T-helper 1 cell treated with Interleukin-12 subunit alpha and Interleukin-12 subunit beta and Interleukin-4 antibody, amounts not matched to agents 30 ng/mL and 1 ng/mL, for 36 hours (primary cell): ENCODE measurements at regions not wholly inside any gene's neighbourhood (a gene's known extent, or its start where the extent isn't known, plus 50 kb on each side); places are given as distances from the start of the nearest gene placed in this dataset.
"Not testable (repeated sequence)": the region's sequence is repeated elsewhere in the genome, so short reads cannot be mapped to it uniquely, and the experiment has no call there.

Experiments
- intact Hi-C: fragments of 100-400 bp; cut with micrococcal nuclease; formaldehyde crosslinking; loops from one replicate; pipeline ENCODE4 v1.15.1; 2024

DNA sequence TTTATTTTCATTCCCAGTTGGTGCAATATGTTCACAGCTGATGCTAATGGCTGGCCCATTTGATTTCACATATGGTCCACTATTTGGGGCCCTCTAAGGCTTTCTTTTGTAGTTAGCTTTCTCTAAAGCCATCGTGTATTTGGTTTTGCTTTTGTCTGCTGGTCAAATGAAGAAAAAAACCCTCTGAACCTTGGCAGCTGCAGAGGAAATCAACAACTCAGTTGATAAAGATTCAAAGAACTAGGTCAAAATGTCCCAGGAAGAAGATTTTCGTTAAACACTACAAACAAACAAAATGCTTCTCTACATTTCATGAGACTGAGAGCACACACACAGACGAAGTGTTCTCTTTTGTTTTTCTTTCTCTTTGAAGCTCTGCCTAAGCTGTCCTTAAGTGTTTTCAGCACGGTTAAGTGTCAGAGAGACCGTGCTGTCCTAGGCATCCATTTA is 655.0 kb downstream of the RWDD3 start:
- intact Hi-C loops = no loop called here

DNA sequence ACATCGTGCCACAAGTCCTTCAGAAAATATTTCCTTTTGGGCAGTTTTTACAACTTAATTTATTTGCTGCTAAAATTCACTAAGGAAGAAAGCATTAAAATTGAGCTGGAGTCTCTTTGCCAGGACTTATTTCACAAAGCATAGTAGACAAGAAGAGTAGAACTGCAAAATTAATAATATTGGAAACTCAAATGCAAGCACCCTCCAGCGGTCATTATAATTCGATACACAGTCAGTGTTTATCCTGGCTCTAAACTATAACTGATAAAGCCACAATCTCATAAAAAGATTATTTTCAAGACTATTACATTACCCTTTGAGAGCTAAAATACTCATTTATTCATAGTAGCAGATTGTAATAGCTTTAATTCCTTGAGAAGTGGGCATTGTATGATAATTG is 655.4 kb downstream of the RWDD3 start:
- intact Hi-C loops = no loop called here

DNA sequence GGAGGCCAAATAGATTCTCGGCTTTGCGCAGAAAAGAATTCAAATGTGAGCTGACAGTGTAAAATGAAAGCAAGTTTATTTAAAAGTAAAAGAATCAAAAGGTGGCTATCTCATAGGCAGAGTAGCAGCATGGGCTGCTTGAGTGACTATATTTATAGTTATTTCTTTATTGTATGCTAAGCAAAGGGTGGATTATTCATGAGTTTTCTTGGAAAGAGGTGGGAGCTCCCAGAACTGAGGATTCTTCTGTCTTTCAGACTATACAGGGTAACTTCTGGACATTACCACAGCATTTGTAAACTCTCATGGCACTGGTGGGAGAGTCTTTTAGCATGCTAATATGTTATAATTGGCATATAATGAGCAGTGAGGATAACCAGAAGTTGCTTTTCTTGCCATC is 659.9 kb downstream of the RWDD3 start:
- intact Hi-C loops = no loop called here

DNA sequence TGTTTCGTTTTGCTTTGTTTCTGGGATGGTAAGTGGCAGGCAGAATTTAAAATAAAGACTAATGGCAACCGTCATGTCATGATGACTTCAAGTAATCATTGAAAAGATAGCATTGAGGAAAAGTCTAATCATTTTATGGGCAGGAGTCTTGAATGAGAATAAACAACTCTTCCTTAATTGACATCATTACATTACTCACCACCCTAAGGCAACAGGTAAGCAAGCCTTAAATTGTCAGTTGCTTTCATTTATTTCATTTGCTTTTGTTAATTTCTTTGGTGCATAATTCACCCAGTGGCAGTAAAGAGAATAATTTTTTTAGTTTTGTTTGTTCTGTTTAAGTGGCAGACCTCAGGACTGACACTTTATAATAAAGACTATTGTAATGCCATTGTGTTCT is 669.0 kb downstream of the RWDD3 start:
- intact Hi-C loops = no loop called here

DNA sequence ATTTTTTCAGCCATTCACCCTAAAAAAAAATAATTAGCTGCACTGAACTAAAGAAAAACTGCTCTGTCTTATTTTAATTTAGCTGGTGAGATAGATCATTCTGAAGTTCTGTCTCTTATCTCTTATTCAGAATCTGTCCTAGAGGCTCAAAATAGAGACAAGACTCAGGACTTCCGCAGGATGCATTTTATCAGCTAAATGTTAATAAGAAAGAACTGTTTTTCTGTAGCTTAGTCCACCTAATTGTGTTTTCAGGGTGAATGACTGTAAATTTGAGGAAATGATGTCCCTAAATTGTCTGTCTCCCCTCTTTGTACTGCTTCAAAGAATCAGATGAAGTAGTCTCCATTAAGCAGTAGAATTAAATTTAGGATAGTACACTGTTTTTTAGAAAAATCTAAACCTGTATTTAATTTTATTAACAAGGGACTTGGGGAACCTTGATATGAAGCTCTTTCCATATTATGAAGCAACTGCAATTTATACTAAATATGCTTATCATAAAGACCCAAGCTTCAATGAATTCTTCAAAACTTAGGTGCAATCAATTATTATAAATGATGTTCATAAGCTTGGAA is 671.9 kb downstream of the RWDD3 start:
- intact Hi-C loops = no loop called here

DNA sequence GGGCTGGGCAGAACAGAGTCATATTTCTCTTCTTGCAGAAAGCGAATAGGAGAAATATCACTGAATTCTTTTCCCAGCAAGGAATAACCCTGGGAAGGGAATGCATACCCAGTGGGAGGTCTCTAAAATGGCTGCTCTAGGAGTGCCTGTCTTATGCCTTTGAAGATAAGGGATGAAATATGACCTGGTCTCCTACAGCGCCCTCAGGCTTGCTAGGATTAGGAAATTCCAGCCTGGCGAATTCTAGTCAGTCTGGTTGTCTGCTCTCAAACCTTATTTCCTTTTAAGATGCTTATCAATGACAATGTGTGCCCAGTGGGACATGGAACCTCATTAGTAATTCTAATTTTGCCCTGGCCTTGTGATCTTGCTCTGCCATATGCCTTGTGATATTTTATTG is 677.7 kb downstream of the RWDD3 start:
- intact Hi-C loops = not testable (repeated sequence)

DNA sequence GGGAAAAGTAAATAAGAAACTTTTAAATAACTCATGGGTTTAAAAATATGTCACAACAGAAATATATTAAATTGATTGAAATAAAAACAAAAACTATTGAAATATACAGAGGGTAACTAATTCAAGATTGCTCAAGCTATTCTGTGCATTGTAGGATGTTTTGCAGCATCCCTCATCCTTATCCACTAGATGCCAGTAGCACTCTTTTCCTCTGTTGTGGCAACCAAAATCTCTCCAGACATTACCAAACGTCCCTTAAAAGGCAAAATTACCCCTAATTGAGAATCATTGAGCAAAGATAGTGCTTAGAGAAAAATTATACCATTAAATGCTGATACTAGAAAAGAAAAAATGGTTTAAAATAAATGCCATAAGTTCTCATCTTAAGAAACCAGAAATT is 682.6 kb downstream of the RWDD3 start:
- intact Hi-C loops = no loop called here

DNA sequence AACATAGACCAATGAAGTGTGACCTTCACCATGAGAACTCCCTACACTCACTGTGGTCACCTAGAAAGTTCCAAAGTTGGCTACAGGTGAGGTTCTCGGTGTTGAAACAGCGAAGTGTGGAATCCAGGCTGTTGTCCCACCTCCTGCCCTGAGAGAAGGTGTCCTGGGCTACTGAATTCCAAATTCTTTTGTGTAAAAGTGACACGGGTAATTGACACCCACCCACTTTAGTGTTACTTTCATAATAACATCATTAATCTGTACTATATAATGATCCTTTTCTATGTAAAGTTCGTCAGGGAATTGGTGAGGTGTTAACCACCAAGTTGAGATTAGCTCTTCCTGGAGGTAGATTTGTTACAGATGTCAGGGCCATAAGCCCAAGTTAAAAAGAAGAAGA is 690.7 kb downstream of the RWDD3 start:
- intact Hi-C loops = no loop called here

DNA sequence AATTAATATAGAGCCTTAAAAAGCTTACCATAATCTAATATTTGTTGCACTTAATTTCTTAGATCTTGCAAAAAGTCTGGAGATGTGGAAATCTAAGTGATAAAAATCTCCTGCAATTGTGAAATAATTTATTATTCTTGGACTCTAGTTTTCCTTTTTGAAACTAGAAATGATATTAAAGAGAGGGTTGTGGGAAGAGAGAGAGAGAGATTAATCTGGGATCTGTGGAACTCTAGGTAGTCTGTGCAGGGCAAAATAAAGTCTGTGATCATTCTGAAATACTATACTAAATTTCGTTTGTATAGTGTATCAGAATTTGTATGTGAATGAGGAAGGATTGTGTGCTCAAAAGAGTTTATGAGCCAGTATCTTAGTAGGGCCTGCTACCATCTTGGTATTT is 692.3 kb downstream of the RWDD3 start:
- intact Hi-C loops = no loop called here

DNA sequence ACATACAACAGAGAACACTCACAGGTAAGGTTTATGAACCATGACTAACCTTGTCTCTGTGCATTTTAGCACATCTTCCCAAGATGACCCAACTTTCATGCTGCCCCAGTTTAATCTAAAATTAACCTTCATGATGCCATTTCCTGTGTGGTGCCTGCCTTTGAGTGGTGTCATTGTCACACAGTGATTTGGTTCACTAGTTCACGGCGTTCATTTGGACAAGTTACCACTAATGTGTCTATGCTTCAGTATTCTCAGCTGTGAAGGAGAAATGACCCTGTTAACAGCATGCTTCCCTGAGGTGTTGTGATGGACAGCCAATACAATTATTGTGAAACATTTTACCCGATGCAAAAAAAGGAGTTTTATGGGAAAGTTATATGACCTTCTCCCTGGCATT is 693.1 kb downstream of the RWDD3 start:
- intact Hi-C loops = no loop called here

DNA sequence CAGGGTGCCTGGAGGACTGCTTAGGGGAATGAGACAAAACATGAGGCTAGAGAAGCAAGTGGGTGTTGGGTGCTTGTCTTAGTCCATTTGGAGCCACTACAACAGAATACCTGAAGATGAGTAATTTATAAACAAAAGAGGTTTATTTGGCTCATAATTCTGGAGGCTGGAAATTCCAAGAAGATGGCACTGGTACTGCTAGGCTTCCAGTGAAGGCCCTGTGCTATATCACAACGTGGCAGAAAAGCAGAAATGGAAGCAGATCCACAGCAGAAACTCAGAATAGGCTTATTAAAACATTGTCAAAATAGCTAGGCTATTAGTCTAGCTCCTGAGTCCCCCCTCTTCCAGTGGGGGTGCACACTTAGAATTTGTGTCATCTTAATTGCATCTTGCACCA is 701.7 kb downstream of the RWDD3 start:
- intact Hi-C loops = no loop called here

DNA sequence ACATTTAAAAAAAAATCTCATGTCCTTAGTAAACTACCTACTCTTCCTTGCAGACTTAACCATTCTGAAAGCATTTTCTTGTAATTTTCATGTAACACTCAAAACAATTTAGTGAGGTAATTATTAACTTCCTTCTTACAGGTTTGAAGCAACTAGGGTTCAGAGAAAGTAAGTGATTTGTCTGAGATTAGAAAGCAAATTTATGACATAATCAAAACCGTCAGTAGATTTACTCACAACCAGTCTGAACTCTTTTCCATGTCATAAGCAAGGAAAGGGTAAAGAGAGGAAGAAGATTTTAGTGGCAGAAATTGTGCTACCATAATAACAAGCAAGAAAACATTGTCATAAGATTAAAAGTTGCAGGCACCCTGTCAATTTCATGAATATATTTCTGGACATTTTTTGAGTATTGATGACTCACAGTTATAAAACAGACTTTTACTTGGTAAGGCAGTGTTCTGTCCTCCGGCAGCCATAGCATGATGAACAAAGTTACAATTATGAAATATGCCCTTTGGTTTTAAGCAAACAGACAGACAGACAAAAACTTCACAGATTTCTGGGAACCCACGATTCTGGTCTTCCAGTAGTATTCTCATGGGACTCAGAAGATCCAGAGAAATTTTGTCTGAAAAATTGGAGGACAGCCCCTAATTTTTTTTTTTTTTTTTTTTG is 707.2 kb downstream of the RWDD3 start:
- intact Hi-C loops = no loop called here

DNA sequence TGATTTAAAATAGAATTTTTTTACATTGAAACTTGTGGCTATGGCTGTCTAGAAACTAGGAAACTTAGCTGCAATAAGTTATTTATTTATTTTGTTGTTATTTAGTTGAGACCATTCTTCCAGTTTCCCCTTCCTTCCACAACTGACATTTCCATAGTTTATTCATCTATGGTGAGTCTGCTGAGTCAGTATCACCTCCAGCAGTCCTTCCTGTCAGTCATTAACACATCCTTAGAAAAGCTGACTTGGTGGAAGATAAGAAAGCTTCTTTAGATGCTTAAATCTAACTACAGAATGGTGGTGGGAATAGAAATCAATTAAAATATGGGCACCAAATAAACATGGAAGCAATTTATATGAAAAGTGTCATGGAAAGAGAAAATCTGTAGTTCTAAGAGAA is 714.0 kb downstream of the RWDD3 start:
- intact Hi-C loops = no loop called here

DNA sequence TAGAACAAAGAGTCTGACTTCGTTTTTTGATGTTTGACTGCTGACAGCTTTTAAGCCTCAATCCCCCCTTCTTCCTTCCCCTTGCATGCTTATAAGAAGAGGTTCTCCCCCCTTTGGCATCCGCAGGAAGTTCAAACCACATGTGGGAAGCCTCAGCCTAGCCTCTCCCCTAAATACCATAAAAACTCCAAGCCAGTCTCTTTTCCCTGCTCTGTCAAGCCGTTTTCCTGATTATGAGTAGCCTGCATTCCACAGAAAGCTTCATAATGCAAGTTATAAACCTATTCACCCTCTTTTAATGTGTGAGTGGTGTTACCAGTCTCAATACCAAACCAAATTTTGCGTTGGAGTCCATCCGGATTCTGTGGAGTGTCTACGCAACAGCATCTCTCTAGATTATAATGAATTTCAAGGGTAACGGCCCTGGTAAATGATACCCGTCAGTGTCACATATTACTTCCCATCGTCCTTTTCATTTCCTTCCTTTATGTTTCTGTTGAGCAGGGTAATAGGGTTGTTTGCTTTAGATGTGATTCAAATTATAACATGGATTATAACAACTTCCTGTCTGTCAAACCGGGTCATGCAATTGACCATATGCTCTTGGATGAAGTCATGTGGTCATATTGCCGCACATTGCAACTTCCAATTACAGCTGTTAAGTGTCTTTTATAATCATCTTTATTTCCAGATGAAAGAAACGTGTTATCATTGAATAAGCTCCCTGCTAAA is 717.5 kb downstream of the RWDD3 start:
- intact Hi-C loops = no loop called here

DNA sequence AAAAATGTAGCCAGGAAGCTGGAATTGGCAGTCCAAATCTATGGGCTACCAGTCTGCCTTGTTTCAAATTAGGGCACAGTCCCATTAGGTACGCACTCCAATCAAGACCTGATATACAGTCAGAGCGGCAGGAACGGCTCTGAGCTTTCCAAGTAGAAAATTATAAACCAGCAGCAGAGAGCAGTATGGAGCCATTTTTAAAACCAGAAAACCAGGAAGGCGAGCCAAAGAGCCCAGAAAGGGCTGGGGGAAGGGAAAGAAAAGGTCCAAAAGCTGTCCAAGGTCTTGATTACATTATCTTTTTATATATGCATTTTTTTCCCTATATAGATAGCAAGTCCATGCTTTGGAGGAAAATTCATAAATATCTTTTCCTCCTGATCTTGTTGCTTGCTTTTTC is 719.0 kb downstream of the RWDD3 start:
- intact Hi-C loops = no loop called here

DNA sequence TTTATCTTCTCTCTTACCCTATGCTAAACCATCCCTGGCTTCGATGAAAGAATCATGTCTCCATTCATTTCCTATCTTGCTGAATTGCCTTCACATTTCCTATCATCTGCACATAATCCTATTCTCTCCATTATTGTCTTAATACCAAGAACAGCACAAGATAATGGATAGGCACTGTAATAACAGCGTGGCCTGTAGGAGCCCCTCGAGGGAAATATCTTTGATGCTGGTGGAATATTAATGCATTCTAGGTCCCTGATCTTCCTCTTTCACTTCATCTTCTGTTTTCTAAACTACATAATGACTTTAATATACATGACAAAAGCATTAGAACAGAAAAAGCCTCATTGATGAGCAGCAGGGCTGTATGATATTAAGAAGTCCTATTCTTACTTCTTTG is 720.6 kb downstream of the RWDD3 start:
- intact Hi-C loops = no loop called here

DNA sequence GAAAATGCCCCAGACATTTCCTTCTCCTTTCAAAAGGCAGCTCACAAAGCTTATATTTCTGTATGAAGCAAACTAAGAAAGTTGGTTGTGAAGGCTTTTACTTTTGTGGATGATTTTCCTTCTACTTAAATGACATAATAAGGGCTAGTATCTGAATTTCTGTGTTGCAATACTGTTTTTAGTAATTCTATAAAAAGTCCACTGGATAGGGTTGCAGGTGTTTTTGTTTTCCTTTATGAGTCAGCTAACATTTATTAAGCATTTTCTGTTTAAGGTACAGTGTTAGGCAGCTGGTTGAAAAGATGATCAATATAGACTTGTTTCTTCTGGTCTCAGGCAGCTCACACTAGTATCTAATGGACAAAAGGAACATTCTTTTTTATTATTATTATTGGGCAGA is 722.2 kb downstream of the RWDD3 start:
- intact Hi-C loops = no loop called here

DNA sequence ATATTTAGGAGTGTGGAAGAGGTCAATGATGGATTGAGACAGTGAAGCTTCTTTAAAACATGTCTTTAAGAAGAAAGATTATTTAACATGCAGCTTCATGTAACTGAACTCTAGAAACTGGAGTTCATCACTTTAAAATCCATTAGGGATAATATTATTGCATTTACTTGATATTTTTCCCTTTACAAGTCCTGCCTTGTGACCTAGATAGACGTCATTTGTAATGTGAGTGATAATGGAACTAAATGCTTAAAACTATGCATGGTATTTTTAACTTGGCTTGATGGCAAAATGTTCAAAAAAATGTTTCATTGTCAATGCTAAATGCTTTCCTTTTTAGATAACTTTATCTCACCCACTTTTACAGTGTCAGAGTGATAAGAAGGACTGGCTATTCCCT is 723.7 kb downstream of the RWDD3 start:
- intact Hi-C loops = no loop called here

DNA sequence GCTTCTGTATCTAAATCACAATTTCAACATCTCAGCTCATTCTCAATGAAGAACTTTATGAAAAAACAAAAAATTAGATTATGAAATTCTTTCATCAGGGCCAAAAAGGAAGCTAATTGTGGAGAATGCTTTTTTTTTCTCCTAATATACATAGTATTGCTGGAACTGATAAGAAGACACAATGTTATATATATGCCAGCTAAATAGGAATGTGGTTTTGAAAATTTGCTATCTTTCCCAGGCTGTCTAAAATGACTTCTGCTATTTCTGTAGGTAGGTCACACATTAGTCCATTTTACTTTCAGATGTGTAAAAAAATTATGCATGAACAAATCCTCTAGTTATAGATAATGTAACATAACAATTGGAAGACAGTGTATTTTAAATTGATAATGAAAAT is 732.9 kb downstream of the RWDD3 start:
- intact Hi-C loops = no loop called here

DNA sequence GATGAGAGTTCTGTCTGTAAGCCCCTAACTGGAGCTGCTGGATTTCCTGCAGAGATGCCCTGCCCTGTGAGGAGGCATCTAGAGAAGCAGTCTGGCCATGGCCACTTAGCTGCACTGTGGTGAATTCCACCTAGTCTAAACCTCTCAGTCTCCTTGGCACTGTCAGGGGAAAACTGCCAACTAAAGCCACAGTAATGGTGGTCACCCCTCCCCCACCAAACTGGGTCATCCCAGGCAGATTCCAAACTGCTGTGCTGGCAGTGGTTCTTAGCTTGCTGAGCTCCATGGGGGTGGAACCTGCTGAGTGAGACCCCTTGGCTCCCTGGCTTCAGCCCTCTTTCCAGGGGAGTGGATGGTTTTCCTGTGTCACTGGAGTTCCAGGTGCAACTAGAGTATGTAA is 740.6 kb downstream of the RWDD3 start:
- intact Hi-C loops = no loop called here

DNA sequence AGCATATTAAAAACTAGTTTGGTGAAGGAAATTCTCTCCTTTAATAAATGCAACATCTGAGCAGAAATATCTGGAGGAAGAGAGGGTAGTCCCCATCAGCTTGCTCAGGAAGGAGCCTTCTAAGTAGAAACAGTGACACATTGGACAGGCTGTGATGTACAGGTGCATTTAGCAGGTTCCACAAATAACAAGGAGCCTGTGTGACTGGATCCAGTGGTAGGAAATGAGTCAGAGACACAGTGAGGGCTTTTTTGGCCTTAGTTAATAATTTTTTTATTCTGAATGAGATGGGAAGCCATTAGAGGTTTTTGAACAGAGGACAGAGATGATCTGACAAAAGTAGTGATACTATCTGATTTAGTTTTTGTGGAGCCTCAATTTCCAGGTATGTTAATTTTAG is 738.9 kb upstream of the PTBP2 start:
- intact Hi-C loops = no loop called here

DNA sequence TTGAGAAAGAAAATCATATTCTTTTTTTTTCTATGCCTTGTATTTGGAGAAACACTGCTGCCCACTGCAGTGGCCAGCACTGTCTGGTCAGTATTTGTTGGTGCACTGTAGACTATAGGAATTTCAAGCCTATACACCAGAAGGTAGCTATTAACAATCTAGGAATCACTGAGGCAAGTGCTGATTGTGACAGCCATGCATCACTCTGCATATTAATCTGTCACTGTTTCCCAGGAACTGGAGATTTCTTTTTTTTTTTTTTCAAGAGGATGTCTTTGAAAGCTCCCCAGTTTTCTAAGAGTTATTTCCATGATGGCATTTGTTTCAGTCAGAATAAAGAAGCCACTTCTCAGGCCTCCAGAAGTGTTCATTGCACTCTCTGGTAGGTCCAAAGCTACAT is 737.8 kb upstream of the PTBP2 start:
- intact Hi-C loops = no loop called here

DNA sequence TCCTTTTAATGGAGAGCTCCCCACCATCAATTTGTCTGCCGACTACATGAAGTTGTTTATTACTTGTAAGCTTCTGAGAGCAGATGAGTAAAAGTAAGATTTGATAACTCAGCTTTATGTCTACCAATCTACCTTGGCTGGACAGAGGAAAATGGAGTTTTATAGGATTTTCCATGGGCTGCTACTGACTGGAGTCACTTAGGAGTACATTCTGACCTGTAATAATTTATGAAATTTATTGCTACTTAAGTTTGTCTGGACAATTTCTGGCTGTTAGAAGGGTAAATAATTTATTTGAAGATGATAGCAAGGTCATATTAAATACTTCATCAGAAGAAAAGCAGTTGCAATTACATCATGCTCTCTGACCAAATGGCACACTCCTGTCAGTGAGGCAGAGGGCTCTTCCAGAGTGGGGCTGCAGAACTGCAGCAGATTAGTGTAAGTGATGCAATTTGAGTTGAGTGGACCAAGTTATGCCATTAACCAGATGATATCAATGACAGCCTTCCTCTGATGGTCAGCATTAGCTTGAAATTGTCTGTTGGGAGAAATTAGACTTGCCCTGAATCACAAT is 736.7 kb upstream of the PTBP2 start:
- intact Hi-C loops = no loop called here
